SU-DHL-6 (cell line): ENCODE measurements at regions not wholly inside any gene's neighbourhood (a gene's known extent, or its start where the extent isn't known, plus 50 kb on each side); places are given as distances from the start of the nearest gene placed in this dataset.

Source experiments
- H2AFZ ChIP-seq: fragments of 200-600 bp; sonication (generic); 2 replicates; pipeline ENCODE4 v1.6.1; 2014; ENCODE audit warnings: low read depth, mild to moderate bottlenecking, moderate library complexity, mixed read lengths, antibody characterized with exemption, low read length; ENCODE audit not compliant: severe bottlenecking
- H3F3A ChIP-seq: fragments of 200-600 bp; shearing (Covaris generic); 2 replicates; pipeline ENCODE4 v1.6.0; 2016; ENCODE audit warnings: antibody characterized with exemption, mild to moderate bottlenecking; ENCODE audit not compliant: insufficient read depth
- H3K27ac ChIP-seq: fragments of 200-600 bp; sonication (generic); 2 replicates; pipeline ENCODE4 v1.5.1; 2016; ENCODE audit warnings: low read depth, mild to moderate bottlenecking, low read length, moderate library complexity, mixed read lengths
- H3K27me3 ChIP-seq: fragments of 200-600 bp; sonication (generic), shearing (Covaris generic); 2 replicates; pipeline ENCODE4 v1.6.0; 2014; ENCODE audit warnings: mild to moderate bottlenecking, low read length
- H3K36me3 ChIP-seq: fragments of 200-600 bp; sonication (generic); 2 replicates; pipeline ENCODE4 v1.6.1; 2014; ENCODE audit warnings: mild to moderate bottlenecking, low read length, mixed read lengths
- H3K4me2 ChIP-seq: fragments of 300-600, 200-600 bp; shearing (Covaris generic), sonication (generic); 2 replicates; pipeline ENCODE4 v1.6.0; 2014; ENCODE audit warnings: low read length, low read depth, mild to moderate bottlenecking; ENCODE audit not compliant: poor library complexity, severe bottlenecking
- H3K4me3 ChIP-seq: fragments of 200-600 bp; sonication (generic); 2 replicates; pipeline ENCODE4 v1.5.1; 2014; ENCODE audit warnings: antibody characterized with exemption, low read length, mild to moderate bottlenecking, mixed read lengths; ENCODE audit not compliant: insufficient read depth, poor library complexity, severe bottlenecking
- H3K79me2 ChIP-seq: fragments of 200-600 bp; sonication (generic); 2 replicates; pipeline ENCODE4 v1.6.1; 2014; ENCODE audit warnings: mild to moderate bottlenecking, low read length, moderate library complexity; ENCODE audit not compliant: insufficient read depth
- H3K9ac ChIP-seq: fragments of 200-600 bp; sonication (generic); 2 replicates; pipeline ENCODE4 v1.7.0; 2014; ENCODE audit warnings: mild to moderate bottlenecking, low read length
- H3K9me2 ChIP-seq: fragments of 200-600 bp; sonication (generic); replicated peaks from 2 replicates; pipeline ENCODE4 v1.6.1; 2014; ENCODE audit warnings: low read length; ENCODE audit not compliant: insufficient read depth
- H3K9me3 ChIP-seq: fragments of 200-600 bp; sonication (generic); 2 replicates; pipeline ENCODE4 v1.6.1; 2014; ENCODE audit warnings: low read length, mixed read lengths; ENCODE audit not compliant: insufficient read depth
- H4K20me1 ChIP-seq: fragments of 200-600 bp; sonication (generic); 2 replicates; pipeline ENCODE4 v1.6.1; 2014; ENCODE audit warnings: low read depth, mild to moderate bottlenecking, antibody characterized with exemption, low read length, moderate library complexity, mixed read lengths
- CTCF ChIP-seq: fragments of 200-600 bp; sonication (generic); IDR thresholded peaks from one replicate; pipeline ENCODE4 v1.5.1; 2017; ENCODE audit warnings: antibody characterized with exemption, mild to moderate bottlenecking, low read length, moderate library complexity; ENCODE audit not compliant: insufficient read depth, poor library complexity, severe bottlenecking
- EZH2phosphoT487 ChIP-seq: fragments of 200-600 bp; sonication (generic), shearing (Covaris generic); conservative IDR thresholded peaks from 2 replicates; pipeline ENCODE4 v1.6.1; 2018; ENCODE audit warnings: mild to moderate bottlenecking, antibody characterized with exemption, low read length, moderate library complexity, mixed read lengths

GRCh38 chr14:50058113-50058512, 58.3 kb downstream of the VCPKMT start:
- Histone ChIP-seq H3K4me2 (no peak overlapping the region), H3K27ac (no peak overlapping the region), H3K9me3 (no peaks in the 10 kb centered on the region)

More at GRCh38 chr14:50058113-50058512, 58.3 kb downstream of the VCPKMT start:
- no peaks in the 10 kb centered on the region for H3K79me2 ChIP-seq
- 0 out of 2 replicates have a peak, but pooled peaks cover 7% of the 10 kb centered on the region for H3F3A ChIP-seq
- no peak overlapping the region for H3K9ac ChIP-seq
- TF ChIP-seq EZH2phosphoT487 (no peak), CTCF (no peak)
- no peaks in the 10 kb centered on the region for H3K9me2 ChIP-seq
- no peaks in the 10 kb centered on the region for H3K27me3 ChIP-seq
- H3K4me3 ChIP-seq = no peak overlapping the region
- H4K20me1 ChIP-seq = no peaks in the 10 kb centered on the region
- no peak overlapping the region for H2AFZ ChIP-seq
- no peaks in the 10 kb centered on the region for H3K36me3 ChIP-seq
